ENCODE measurements at regions not wholly inside any gene's neighbourhood (a gene's known extent, or its start where the extent isn't known, plus 50 kb on each side); places are given as distances from the start of the nearest gene placed in this dataset.
"Not testable (repeated sequence)": the region's sequence is repeated elsewhere in the genome, so short reads cannot be mapped to it uniquely, and the experiment has no call there.

- in situ Hi-C loops (cut with HindIII; ENCODE audit: low sequenced_read_pairs) = no loop called here
Measured at GRCh38 chr15:94834494-94834893, 603.1 kb downstream of the MCTP2 start.

GRCh38 chr15:94838281-94838680 lies 606.9 kb downstream of the MCTP2 start:
- in situ Hi-C loops (cut with HindIII; ENCODE audit: low sequenced_read_pairs) = no loop called here

- in situ Hi-C loops (cut with HindIII; ENCODE audit: low sequenced_read_pairs) = no loop called here
Measured at GRCh38 chr15:94840794-94841783, 609.7 kb downstream of the MCTP2 start.

- in situ Hi-C loops (cut with HindIII; ENCODE audit: low sequenced_read_pairs) = no loop called here
Measured at GRCh38 chr15:94843060-94843459, 611.7 kb downstream of the MCTP2 start.

- in situ Hi-C loops (cut with HindIII; ENCODE audit: low sequenced_read_pairs) = no loop called here
Measured at GRCh38 chr15:94844198-94844537, 612.8 kb downstream of the MCTP2 start.

DNA sequence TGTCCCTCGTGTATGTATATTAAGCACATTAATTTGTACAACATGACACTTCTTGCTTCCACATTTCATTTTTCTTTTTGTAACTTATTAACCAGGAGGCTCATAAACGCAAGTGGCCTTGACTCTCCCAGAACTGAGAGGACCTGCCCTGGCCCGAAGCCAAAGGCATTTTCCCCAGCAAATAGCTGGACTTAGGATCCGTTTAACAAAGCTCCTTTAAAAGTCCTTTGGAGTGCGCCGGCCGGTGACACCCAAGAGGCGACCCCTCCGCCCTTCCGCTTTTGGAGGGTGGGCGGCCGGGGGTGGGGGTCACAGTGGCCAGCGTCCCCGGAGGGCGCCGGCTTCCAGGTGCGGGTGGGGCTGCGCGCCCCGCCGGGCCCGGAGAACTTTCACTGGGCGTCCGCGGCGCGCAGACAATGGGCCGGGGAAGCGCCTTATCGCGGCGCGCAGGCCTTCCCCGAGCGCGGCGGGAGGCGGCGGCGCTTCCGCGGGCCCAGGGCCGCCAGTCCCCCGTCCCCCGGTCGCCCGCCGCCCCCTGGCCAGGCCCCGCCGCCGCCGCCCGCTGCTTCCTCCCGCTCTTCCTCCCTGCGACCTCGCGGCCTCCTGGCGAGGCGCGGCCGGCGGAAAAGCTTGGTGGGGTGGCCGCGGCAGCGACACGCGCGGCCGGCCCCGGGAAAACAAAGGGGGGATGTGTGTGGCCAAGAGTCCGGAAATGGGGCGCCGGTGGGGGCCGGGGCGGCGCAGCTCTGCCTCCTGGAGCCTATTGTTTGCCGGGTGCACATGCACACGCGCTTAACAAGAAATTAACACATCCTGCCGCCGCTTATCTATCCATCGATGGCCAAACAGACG lies 613.4 kb downstream of the MCTP2 start:
- in situ Hi-C loops (cut with HindIII; ENCODE audit: low sequenced_read_pairs) = no loop called here

GRCh38 chr15:94845390-94845716 lies 614.0 kb downstream of the MCTP2 start:
- in situ Hi-C loops (cut with HindIII; ENCODE audit: low sequenced_read_pairs) = no loop called here

- in situ Hi-C loops (cut with HindIII; ENCODE audit: low sequenced_read_pairs) = no loop called here
Measured at GRCh38 chr15:94847325-94847724, 616.0 kb downstream of the MCTP2 start.

DNA sequence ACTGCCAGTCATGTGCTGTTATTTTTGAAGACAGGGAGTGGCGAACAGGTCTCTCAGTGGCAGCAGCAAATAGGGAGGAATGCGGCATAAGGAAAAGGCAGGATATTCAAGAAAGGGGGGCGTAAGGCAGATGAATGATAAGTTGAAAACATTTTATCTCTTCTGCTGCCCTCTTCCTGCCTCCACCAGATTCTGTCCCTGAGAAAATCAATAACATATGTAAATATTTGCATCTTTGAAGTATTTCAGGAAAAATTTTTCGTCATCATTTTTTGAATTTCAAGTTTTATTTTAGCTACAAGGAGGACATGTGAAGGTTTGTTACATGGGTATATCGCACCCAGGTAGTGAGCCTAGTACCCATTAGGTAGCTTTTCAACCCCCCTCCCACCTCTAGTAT lies 616.7 kb downstream of the MCTP2 start:
- in situ Hi-C loops (cut with HindIII; ENCODE audit: low sequenced_read_pairs) = no loop called here

GRCh38 chr15:94855018-94855408 lies 623.7 kb downstream of the MCTP2 start:
- in situ Hi-C loops (cut with HindIII; ENCODE audit: low sequenced_read_pairs) = no loop called here

DNA sequence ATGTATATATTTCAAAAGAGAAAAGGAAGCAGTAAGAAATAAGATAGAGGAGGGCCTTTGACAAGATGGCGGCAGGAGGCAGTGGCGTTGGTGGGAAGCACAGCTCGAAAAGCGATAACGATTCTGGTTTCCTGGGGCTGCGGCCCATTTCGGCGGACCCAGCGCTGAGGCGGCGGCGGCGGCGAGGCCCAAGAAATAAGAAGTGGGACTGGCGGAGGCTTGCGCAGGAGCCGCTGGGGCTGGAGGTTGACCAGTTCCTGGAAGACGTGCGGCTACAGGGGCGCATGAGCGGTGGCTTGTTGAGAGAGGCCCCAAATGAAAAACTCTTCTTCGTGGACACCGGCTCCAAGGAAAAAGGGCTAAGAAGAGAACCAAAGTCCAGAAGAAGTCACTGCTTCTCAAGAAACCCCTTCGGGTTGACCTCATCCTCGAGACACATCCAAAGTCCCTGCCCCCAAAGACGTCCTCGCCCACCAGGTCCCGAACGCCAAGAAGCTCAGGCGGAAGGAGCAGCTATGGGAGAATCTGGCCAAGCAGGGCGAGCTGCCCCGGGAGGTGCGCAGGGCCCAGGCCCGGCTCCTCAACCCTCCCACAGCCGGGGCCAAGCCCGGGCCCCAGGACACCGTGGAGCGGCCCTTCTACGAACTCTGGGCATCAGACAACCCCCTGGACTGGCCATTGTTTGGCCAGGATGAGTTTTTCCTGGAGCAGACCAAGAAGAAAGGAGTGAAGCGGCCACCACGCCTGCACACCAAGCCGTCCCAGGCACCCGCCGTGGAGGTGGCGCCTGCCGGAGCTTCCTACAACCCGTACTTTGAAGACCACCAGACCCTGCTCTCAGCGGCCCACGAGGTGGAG lies 624.3 kb downstream of the MCTP2 start:
- in situ Hi-C loops (cut with HindIII; ENCODE audit: low sequenced_read_pairs) = no loop called here

DNA sequence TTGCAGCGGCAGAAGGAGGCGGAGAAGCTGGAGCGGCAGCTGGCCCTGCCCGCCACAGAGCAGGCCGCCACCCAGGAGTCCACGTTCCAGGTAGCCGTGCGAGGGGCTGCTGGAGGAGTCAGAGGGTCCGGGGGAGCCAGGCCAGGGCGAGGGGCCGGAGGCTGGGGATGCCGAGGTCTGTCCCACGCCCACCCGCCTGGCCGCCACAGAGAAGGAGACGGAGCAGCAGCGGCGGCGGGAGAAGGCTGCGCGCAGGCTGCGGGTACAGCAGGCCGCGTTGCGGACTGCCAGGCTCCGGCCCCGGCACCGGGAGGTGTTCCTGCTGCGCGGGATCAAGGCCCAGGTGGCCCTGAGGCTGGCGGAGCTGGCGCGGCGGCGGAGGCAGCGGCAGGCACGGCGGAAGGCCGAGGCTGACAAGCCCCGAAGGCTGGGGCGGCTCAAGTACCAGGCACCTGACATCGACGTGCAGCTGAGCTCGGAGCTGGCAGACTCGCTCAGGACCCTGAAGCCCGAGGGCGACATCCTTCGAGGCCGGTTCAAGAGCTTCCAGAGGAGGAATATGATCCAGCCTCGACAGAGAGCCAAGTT lies 625.0 kb downstream of the MCTP2 start:
- in situ Hi-C loops (cut with HindIII; ENCODE audit: low sequenced_read_pairs) = no loop called here

GRCh38 chr15:94857466-94857865 lies 626.1 kb downstream of the MCTP2 start:
- in situ Hi-C loops (cut with HindIII; ENCODE audit: low sequenced_read_pairs) = no loop called here

GRCh38 chr15:94858011-94858410 lies 626.6 kb downstream of the MCTP2 start:
- in situ Hi-C loops (cut with HindIII; ENCODE audit: low sequenced_read_pairs) = no loop called here

DNA sequence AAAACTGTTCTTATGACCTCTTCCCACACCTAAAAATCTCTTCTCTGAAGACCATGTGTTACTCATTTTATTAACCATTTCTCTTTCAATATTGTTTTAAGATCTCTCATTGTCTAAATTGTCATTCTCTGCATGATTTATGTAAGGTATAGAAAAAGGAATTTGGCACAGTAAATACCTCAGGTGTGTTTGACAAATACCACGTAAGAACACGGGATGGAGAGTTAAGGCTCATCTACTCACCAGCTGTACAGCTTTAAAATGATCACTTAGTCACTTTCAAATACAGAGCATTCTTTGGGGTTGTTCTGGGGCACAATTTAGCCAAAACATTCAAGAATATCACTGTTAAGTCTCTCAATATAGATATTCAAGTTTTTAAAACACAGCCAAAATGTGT lies 627.1 kb downstream of the MCTP2 start:
- in situ Hi-C loops (cut with HindIII; ENCODE audit: low sequenced_read_pairs) = no loop called here

DNA sequence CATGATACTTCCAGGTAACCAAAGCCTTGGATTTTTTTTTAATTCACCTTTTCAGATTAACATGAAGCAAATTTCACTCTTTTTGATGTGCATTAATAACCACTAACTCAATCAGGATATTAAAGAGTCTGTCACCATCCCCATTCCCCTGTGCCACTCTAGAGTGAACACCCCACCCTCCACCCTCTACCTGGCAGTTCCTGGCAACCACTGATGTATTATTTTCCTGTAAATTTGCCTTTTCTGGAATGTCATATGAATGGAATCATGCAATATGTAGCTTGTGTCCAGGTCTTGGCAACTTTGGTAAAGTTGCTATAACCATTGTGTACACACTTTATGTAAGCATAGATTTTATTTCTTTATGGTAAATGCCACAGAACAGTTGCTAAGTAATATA lies 627.6 kb downstream of the MCTP2 start:
- in situ Hi-C loops (cut with HindIII; ENCODE audit: low sequenced_read_pairs) = no loop called here

GRCh38 chr15:94864600-94864999 lies 633.2 kb downstream of the MCTP2 start:
- in situ Hi-C loops (cut with HindIII; ENCODE audit: low sequenced_read_pairs) = no loop called here

- in situ Hi-C loops (cut with HindIII; ENCODE audit: low sequenced_read_pairs) = not testable (repeated sequence)
Measured at GRCh38 chr15:94868265-94868664, 636.9 kb downstream of the MCTP2 start.

GRCh38 chr15:94875550-94875949 lies 644.2 kb downstream of the MCTP2 start:
- in situ Hi-C loops (cut with HindIII; ENCODE audit: low sequenced_read_pairs) = no loop called here

GRCh38 chr15:94877833-94878232 lies 646.5 kb downstream of the MCTP2 start:
- in situ Hi-C loops (cut with HindIII; ENCODE audit: low sequenced_read_pairs) = no loop called here
